CD4-positive, alpha-beta T cell treated with Interleukin-12 subunit alpha and Interleukin-12 subunit beta, for 1 hour (primary cell): ENCODE measurements at regions not wholly inside any gene's neighbourhood (a gene's known extent, or its start where the extent isn't known, plus 50 kb on each side); places are given as distances from the start of the nearest gene placed in this dataset.

Source experiments
- DNase-seq: peaks from one replicate; pipeline ENCODE4 v3.0.0-alpha.2; 2020

DNA sequence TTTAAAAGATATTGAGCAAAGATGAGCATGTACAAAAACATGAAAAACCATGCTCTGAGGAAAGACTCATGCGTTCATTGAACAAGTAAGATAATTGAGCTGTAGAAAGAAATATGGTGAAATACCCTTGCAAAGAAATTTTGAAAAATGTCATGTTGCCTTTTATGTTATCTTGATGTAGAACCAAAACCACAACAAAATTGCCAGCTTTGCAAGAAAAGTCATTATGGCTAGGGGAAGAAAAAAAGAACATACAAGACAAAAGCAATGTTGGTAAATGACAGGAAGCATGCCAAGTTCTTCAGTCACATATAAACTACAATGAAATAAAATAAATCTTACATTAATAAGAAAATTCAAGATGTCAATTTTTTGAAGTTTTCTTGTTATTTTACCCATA, 368.0 kb downstream of the IRX1 start:
- no peak for DNase-seq

DNA sequence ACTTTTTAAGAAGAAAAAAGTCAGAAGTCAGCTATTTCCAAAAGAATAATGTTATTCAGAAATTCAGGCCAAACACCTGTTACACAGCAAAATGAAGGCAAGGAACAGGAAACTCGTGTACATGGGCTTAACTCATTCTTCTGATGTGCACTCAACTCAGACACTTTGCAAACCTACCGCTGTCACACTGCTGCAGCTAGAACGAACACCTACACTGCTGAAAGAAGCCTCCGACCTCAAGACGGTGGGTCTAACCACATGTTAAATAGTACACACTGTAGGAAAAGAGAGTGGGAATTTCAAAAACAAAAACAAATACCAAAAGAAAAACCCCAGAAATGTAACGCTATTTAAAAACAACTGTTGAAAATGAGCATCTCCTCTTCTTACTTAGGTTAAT, 384.5 kb downstream of the IRX1 start:
- no peak for DNase-seq

DNA sequence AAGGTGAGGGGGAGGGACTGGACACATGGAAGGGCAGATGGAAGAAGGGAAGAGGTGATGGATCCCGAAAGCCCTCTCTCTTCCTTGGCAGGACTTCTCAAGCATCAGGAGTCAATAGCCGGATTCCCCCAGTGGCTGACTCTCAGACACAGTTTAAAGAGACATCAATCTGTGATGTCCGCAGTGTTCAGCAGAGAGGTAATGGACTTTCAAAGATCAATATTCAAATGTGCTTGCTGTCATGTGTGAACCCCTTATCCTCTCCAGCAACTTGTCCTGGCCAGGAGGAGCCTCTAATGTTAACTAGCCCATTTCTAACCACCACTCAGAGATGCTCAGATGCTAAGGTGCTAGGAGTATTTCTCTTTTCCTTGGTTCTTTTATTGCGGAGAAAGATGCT, 392.2 kb downstream of the IRX1 start:
- DNase-seq = no peak

GRCh38 chr5:3993856-3994473, 398.3 kb downstream of the IRX1 start:
- DNase-seq = no peak

- no peak for DNase-seq
Observed at GRCh38 chr5:3994628-3995027, 399.0 kb downstream of the IRX1 start.

DNA sequence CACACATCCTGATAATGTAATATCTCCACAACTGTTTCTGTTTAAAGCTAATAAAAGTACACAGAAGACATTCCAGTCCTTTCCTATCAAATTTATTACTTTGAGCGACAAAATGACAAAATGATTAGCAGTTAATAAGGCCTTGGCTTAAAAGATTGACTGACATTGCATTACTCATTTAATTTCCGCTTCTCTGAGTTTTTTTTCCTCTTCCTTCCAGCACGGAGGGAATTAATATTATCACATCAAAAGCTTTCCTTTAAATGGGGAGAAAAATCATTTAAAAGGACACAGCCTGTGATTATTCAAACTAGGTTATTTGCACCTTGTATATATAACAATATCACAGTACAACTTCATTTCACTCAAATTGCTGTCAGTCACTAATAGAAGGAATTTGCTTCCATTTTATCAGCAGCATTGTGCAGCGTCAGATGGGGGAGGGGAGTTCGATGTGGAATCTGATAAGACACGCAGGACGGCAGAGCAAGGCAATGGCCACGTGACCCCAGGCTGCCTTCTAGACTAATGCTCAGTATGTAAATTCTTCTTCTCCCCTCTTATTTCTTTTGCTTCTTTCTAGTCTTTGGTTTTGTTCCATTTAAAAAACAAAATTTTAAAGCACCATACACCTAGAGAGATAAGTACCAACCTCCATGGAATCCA, 400.5 kb downstream of the IRX1 start:
- DNase-seq = no peak

DNA sequence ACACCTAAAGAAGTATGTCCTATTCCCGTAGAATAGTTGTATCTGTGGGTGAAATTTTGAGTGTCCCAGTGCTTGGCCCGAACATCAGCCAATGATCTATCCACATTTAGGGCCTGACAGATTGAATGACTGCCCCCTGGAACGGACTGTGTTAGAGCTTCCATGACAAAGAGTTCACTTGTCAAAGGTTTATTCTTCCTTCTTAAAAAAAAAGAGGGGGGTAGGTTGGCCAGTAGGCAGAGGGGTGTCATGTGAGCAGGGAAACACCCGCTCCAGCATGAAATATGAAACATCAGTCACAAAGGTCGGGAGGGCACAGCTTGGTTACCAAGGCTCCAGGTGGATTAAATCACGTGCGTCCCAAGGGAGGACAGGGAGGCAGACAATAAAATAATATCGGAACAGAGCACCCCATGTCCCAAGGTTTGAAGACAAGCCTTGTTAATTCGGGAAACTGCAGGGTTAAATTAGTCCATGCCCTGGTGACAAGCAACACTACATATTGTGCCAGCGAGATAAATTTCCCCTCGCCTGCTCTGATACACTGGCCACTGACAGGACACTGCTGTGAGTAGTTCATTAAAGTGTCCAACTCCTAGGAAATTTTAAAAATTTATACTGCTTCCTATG, 401.2 kb downstream of the IRX1 start:
- DNase-seq = no peak

DNA sequence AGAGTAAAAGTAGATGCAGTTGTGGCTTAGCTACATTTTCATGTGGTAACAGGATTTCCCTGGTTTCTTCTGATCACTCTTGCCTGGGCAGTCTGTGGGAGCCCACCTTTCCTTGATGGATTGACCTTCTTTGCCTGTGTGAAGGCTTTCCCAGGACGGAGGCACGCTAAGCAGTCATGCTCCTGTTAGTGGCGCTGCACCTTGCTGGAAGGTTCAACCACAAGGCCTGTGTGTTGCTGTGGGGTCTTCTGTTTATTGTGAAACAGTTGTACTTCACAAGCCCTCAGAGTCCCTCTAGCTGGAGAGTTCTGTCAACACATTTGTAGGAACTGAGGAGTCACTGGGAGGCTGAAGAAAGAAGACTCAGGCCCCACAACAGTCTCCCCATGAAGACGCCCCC, 402.0 kb downstream of the IRX1 start:
- no peak for DNase-seq

DNA sequence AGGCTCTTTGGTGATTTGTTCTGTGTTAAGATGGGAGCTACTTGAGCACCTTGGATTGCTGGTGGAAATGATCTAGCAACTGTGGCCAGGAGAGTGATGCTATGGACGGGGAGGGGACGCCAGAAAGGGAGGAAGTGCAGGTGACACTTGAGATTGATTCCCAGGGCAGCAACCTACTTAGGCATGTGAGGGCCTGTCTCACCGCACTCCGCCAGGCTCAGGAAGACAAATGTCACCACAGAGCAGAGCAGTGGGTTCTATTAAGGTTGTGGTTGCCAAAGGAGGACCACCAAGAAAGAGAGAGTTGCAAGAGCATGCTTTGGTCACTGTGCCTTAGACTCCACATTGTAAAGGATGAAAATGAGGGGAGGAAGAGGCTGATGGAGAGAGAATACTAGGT, 404.3 kb downstream of the IRX1 start:
- DNase-seq = no peak

DNA sequence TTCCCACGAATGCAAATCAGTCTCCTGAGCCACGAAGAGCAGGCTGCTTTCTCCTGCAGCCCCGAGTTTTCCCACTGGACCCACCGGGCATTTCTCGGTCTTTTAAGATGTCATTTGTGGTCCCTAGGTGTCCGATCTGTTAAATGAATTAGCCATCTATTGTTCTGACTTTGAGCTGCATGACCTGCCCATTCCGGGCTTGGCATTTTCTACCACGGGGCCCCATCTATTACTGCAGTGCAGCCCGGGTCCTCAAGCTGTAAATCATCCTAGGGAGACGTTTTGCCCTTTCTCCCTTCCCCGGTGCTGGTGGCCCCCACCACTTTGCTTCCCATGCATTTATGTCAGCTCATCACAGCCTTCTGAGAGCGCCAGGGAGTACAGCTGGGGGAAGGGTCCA, 405.4 kb downstream of the IRX1 start:
- no peak for DNase-seq

- no peak for DNase-seq
Observed at GRCh38 chr5:4001758-4002533, 406.3 kb downstream of the IRX1 start.

- no peak for DNase-seq
Observed at GRCh38 chr5:4005335-4005734, 409.7 kb downstream of the IRX1 start.

GRCh38 chr5:4007001-4007400, 411.4 kb downstream of the IRX1 start:
- DNase-seq = no peak

DNA sequence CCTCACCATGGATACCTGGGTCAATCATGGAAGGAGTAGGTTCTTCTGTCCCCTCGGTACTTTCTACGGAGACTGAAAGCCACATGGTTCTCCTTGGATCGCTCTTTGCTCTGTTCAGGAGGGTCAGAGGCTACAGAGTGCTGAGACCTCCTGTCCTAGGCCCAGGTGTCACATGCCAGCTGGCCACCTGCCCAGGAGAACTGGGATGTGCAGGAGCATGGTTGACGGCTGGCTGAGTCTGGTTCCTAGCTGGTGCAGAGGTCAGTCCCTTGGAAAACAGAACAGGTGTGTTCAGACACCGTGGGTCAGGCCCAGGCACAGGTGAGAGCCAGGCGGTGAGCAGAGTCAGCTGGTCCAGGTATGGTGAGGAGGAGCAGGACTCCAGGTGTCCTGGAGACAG, 416.3 kb downstream of the IRX1 start:
- no peak for DNase-seq

DNA sequence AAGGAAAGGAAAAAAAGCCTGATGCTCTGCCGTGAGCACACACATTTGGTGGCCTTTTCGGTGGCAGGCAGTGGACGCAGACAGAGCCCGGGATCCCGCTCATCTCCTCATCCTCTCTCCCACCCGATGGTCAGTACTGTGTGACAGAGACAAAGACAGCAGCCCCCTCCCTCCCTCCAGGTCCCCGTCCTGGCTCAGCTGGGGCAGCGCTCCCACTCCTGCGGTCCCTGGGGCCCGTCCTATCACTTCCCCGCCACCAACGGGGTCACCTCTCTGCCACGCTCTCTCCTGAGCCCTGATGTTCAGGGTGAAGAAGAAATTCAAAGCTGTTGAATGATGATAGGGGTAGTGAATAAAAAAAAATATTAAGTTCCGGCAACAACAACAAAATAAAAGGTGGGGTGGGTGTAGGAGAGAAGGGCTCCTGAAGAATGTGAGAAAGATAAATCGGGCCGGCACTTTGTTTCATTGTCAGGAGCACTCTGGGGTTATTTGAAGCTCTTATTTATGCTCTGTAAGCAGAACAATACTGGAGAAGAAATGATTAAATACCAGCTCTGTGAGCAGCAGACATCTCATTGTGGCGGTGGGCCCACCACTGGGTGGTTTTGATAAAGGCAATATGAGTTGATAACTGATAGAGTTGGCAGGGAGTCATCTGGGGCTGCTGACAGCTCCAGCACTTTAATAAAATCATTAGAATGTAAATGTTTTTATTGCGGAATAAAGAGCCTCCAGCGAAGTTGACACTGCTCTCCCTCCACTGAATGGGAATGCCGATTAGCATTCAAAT, 417.7 kb downstream of the IRX1 start:
- DNase-seq = no peak

- DNase-seq = no peak
Observed at GRCh38 chr5:4015709-4016108, 420.1 kb downstream of the IRX1 start.

DNA sequence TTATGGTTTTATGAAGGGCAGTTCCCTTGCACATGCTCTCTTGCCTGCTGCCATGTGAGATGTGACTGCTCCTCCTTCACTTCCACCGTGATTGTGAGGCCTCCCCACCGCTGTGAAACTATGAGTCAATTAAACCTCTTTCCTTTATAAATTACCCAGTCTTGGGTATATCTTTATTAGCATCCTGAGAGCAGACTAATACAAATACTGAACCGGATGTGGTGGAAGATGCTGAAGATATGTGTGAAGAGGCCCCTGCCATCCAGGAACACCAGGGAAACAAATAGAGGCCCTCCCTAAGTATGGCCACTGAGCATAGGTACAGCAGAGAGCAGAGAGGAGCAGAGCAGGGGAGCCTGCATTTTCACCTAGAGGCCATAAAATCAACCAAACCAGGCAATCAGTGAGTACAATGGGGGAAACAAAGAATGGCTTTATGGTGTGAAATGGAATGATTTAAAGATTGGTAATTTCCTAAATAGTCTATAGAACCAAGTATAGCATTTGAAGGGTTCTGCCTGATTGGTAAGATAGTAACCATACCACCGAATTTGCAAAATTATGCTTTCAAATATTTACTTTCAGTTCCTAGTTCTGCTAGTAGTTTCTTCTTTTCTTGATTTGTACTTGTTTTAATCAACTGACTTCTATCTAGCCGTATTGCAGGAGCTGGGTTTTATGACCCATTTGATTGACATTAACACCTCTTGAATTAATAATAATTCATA, 421.6 kb downstream of the IRX1 start:
- DNase-seq = no peak

DNA sequence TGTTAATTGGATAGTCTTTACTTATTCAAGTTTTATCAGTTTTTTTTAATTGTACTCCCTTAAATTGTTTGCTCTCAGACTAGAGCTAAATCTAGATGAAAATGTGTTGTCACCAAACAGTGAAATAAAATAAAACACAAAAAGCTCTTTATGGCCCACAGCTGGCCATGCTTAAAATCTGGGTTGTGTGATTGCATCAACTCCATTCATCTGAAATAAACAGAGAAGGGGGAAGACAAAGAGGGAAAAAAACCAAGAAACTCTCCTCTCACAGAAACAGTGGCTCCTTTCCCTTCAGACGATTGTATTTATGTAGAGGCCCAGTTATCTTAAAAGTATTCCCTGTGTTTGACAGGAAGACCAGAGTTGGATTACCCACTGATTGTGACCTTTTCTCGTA, 422.4 kb downstream of the IRX1 start:
- DNase-seq = no peak

GRCh38 chr5:4019009-4019769, 423.6 kb downstream of the IRX1 start:
- DNase-seq = no peak

GRCh38 chr5:4019841-4020240, 424.2 kb downstream of the IRX1 start:
- no peak for DNase-seq

- no peak for DNase-seq
Observed at GRCh38 chr5:4020400-4020799, 424.8 kb downstream of the IRX1 start.
